Spleen (tissue), 7 donors: ENCODE measurements at regions not wholly inside any gene's neighbourhood (a gene's known extent, or its start where the extent isn't known, plus 50 kb on each side); places are given as distances from the start of the nearest gene placed in this dataset.

Source experiments
- POLR2A ChIP-seq, 3 donors: fragments of 450-650 bp; IDR thresholded peaks; one replicate each; pipeline ENCODE4 v1.5.1; 2017; ENCODE audit warnings: antibody characterized with exemption in 3 of 3, mild to moderate bottlenecking in 1 of 3
- POLR2AphosphoS5 ChIP-seq, 3 donors: sonication (generic); formaldehyde crosslinking; IDR thresholded peaks; one replicate each; pipeline ENCODE4 v1.5.1; 2017; ENCODE audit warnings: antibody characterized with exemption in 3 of 3
- TF ChIP-seq, protein P1 (sequence below), 11 experiments: fragments of 200-600 bp in 7 of 11; fragments of 450-650 bp in 4 of 11; sonication (generic) in 4 of 11; IDR thresholded peaks in 8 of 11; conservative IDR thresholded peaks in 3 of 11; 1 replicate in 7 of 11; 2 replicates in 4 of 11; pipeline versions ENCODE4 v1.4.0 to v1.8.0; 2016 to 2021; ENCODE audit warnings: antibody characterized with exemption in 11 of 11, inconsistent platforms in 4 of 11, mild to moderate bottlenecking in 1 of 11
- donor health status: DM: no; HTN: no; CAD: no; lungs with moderate emphysema.
- donor health status: DM: no; HTN: no; CAD: no.
- donor health status: DM: no; HTN: no; CAD: no.

GRCh38 chr2:166653185-166653813 is 159.2 kb upstream of the SCN7A start:
- TF ChIP-seq, protein P1, sequence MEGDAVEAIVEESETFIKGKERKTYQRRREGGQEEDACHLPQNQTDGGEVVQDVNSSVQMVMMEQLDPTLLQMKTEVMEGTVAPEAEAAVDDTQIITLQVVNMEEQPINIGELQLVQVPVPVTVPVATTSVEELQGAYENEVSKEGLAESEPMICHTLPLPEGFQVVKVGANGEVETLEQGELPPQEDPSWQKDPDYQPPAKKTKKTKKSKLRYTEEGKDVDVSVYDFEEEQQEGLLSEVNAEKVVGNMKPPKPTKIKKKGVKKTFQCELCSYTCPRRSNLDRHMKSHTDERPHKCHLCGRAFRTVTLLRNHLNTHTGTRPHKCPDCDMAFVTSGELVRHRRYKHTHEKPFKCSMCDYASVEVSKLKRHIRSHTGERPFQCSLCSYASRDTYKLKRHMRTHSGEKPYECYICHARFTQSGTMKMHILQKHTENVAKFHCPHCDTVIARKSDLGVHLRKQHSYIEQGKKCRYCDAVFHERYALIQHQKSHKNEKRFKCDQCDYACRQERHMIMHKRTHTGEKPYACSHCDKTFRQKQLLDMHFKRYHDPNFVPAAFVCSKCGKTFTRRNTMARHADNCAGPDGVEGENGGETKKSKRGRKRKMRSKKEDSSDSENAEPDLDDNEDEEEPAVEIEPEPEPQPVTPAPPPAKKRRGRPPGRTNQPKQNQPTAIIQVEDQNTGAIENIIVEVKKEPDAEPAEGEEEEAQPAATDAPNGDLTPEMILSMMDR (IDR thresholded peaks at IDR 0.05 in 8 of 11, conservative IDR thresholded peaks at IDR 0.05 in 3 of 11): no peak
- TF ChIP-seq POLR2AphosphoS5 (IDR thresholded peaks at IDR 0.05) (no peak), POLR2A (IDR thresholded peaks at IDR 0.05) (no peak)
